H9 (cell line): ENCODE measurements at regions not wholly inside any gene's neighbourhood (a gene's known extent, or its start where the extent isn't known, plus 50 kb on each side); places are given as distances from the start of the nearest gene placed in this dataset.

Experiments
- DNase-seq: peaks from one replicate; pipeline ENCODE4 v3.0.0-alpha.2; 2017
- H2AFZ ChIP-seq: one replicate; pipeline ENCODE4 v1.6.1; 2013; ENCODE audit warnings: mild to moderate bottlenecking, low read length, control low read depth, moderate library complexity
- H2AK5ac ChIP-seq: 2 replicates; pipeline ENCODE4 v1.6.1; 2013; ENCODE audit warnings: low read length, control low read depth, mixed read lengths; ENCODE audit not compliant: insufficient read length
- H2BK120ac ChIP-seq: one replicate; pipeline ENCODE4 v1.6.1; 2013; ENCODE audit warnings: low read depth, mild to moderate bottlenecking, low read length, control low read depth, inconsistent platforms; ENCODE audit not compliant: poor library complexity, severe bottlenecking
- H2BK12ac ChIP-seq: 2 replicates; pipeline ENCODE4 v1.6.1; 2013; ENCODE audit warnings: low read length, control low read depth, mixed read lengths, low read depth; ENCODE audit not compliant: insufficient read length
- H2BK15ac ChIP-seq: 2 replicates; pipeline ENCODE4 v1.6.1; 2013; ENCODE audit warnings: low read depth, low read length, control low read depth
- H2BK20ac ChIP-seq: one replicate; pipeline ENCODE4 v1.6.1; 2013; ENCODE audit warnings: low read depth, mild to moderate bottlenecking, low read length, control low read depth, inconsistent platforms; ENCODE audit not compliant: poor library complexity, severe bottlenecking
- H2BK5ac ChIP-seq: 2 replicates; pipeline ENCODE4 v1.6.1; 2013; ENCODE audit warnings: low read length, control low read depth, mixed read lengths; ENCODE audit not compliant: insufficient read length
- H3K14ac ChIP-seq: 2 replicates; pipeline ENCODE4 v1.6.1; 2013; ENCODE audit warnings: low read length, control low read depth; ENCODE audit not compliant: insufficient read depth
- H3K18ac ChIP-seq: 2 replicates; pipeline ENCODE4 v1.6.1; 2013; ENCODE audit warnings: low read depth, mild to moderate bottlenecking, mixed read lengths, low read length, control low read depth; ENCODE audit not compliant: insufficient read length
- H3K23ac ChIP-seq: 2 replicates; pipeline ENCODE4 v1.6.1; 2013; ENCODE audit warnings: low read length, control low read depth, mixed read lengths, low read depth; ENCODE audit not compliant: insufficient read length
- H3K23me2 ChIP-seq: 2 replicates; pipeline ENCODE4 v1.6.1; 2013; ENCODE audit warnings: low read depth, mild to moderate bottlenecking, mixed read lengths, low read length, control low read depth; ENCODE audit not compliant: insufficient read length, poor library complexity, severe bottlenecking
- H3K27ac ChIP-seq: 2 replicates; pipeline ENCODE4 v1.5.1; 2013; ENCODE audit warnings: low read length, control low read depth, mixed read lengths, low read depth; ENCODE audit not compliant: insufficient read length
- H3K27me3 ChIP-seq: 2 replicates; pipeline ENCODE4 v1.6.1; 2013; ENCODE audit warnings: low read length, control low read depth, inconsistent platforms; ENCODE audit not compliant: insufficient read depth
- H3K4ac ChIP-seq: 2 replicates; pipeline ENCODE4 v1.6.1; 2013; ENCODE audit warnings: low read depth, mild to moderate bottlenecking, control low read depth, inconsistent platforms, low read length, moderate library complexity
- H3K4me1 ChIP-seq: 2 replicates; pipeline ENCODE4 v1.6.1; 2013; ENCODE audit warnings: low read length, control low read depth, inconsistent platforms; ENCODE audit not compliant: insufficient read depth
- H3K4me2 ChIP-seq: 2 replicates; pipeline ENCODE4 v1.6.1; 2013; ENCODE audit warnings: low read length, control low read depth, mixed read lengths; ENCODE audit not compliant: insufficient read length, insufficient read depth
- H3K56ac ChIP-seq: 2 replicates; pipeline ENCODE4 v1.6.1; 2013; ENCODE audit warnings: low read depth, mild to moderate bottlenecking, mixed read lengths, low read length, control low read depth; ENCODE audit not compliant: insufficient read length
- H3K79me1 ChIP-seq: 2 replicates; pipeline ENCODE4 v1.6.1; 2013; ENCODE audit warnings: low read depth, mild to moderate bottlenecking, moderate library complexity, low read length, control low read depth, inconsistent platforms; ENCODE audit not compliant: insufficient read depth, poor library complexity, severe bottlenecking
- H3K79me2 ChIP-seq: 2 replicates; pipeline ENCODE4 v1.6.1; 2013; ENCODE audit warnings: low read length, control low read depth, inconsistent platforms; ENCODE audit not compliant: insufficient read depth
- H3K9ac ChIP-seq: 2 replicates; pipeline ENCODE4 v1.6.1; 2013; ENCODE audit warnings: low read length, control low read depth, mixed read lengths; ENCODE audit not compliant: insufficient read length; ENCODE audit errors: extremely low read depth
- H3K9me3 ChIP-seq: one replicate; pipeline ENCODE4 v1.6.1; 2013; ENCODE audit warnings: low read depth, low read length, inconsistent platforms; ENCODE audit not compliant: control insufficient read depth
- H3T11ph ChIP-seq: one replicate; pipeline ENCODE4 v1.6.1; 2013; ENCODE audit warnings: mild to moderate bottlenecking, low read length, control low read depth, inconsistent platforms
- H4K20me1 ChIP-seq: one replicate; pipeline ENCODE4 v1.6.1; 2013; ENCODE audit not compliant: control insufficient read depth, insufficient read length, insufficient read depth
- H4K5ac ChIP-seq: 2 replicates; pipeline ENCODE4 v1.6.1; 2013; ENCODE audit warnings: low read depth, mild to moderate bottlenecking, mixed read lengths, low read length, control low read depth; ENCODE audit not compliant: insufficient read length
- H4K8ac ChIP-seq: replicated peaks from 2 replicates; pipeline ENCODE4 v1.6.1; 2013; ENCODE audit warnings: low read length, control low read depth, mixed read lengths, low read depth; ENCODE audit not compliant: insufficient read length
- H4K91ac ChIP-seq: 2 replicates; pipeline ENCODE4 v1.6.1; 2013; ENCODE audit warnings: low read depth, mild to moderate bottlenecking, moderate library complexity, mixed read lengths, low read length, control low read depth; ENCODE audit not compliant: insufficient read length
- H3K27ac Mint-ChIP-seq, 3 experiments: 2 replicates in 2 of 3; 3 replicates in 1 of 3; pipeline ENCODE4 v1.8.0; 2020 to 2021; ENCODE audit warnings: mixed read lengths in 3 of 3, mild to moderate bottlenecking in 1 of 3, moderate library complexity in 1 of 3
- H3K27me3 Mint-ChIP-seq: 2 replicates; pipeline ENCODE4 v1.8.0; 2021; ENCODE audit warnings: low read depth, mild to moderate bottlenecking, moderate library complexity, mixed read lengths
- H3K36me3 Mint-ChIP-seq, 3 experiments: 2 replicates in 2 of 3; 3 replicates in 1 of 3; pipeline ENCODE4 v1.8.0; 2020 to 2021; ENCODE audit warnings: low read depth in 3 of 3, mixed read lengths in 3 of 3; ENCODE audit not compliant: insufficient read depth in 1 of 3
- H3K4me1 Mint-ChIP-seq, 2 experiments: 2 replicates each; pipeline ENCODE4 v1.8.0; 2020; ENCODE audit warnings: mixed read lengths in 2 of 2
- H3K4me3 Mint-ChIP-seq, 2 experiments: 2 replicates in 1 of 2; 3 replicates in 1 of 2; pipeline ENCODE4 v1.8.0; 2020 to 2021; ENCODE audit warnings: mild to moderate bottlenecking in 2 of 2, mixed read lengths in 2 of 2, moderate library complexity in 1 of 2
- H3K9me3 Mint-ChIP-seq, 2 experiments: 2 replicates in 1 of 2; 3 replicates in 1 of 2; pipeline ENCODE4 v1.8.0; 2020; ENCODE audit warnings: mild to moderate bottlenecking in 2 of 2, mixed read lengths in 2 of 2, moderate library complexity in 1 of 2
- CTCF ChIP-seq: fragments of 200-600 bp; sonication (generic); conservative IDR thresholded peaks from 3 replicates; pipeline ENCODE4 v1.8.0; 2021; ENCODE audit warnings: antibody characterized with exemption, mild to moderate bottlenecking
- WGBS: extraction: QIAGEN DNeasy Blood & Tissue Kit; methylation state at CpG from one replicate; pipeline ENCODE4 v1.1.7; 2013; ENCODE audit warnings: missing lambda C conversion rate, low lambda C conversion rate, mixed read lengths; ENCODE audit not compliant: insufficient read length; ENCODE audit errors: extremely low coverage; 5-methylcytosine and 5-hydroxymethylcytosine counted together

- H4K8ac ChIP-seq, result no peak overlapping the region
- no peak overlapping the region for H3K4ac ChIP-seq
- no peak overlapping the region for H3K56ac ChIP-seq
- H2BK12ac ChIP-seq, result no peak overlapping the region
- no peak overlapping the region for H2BK5ac ChIP-seq
- no peak overlapping the region for H3K23ac ChIP-seq
- H4K20me1 ChIP-seq, result no peaks in the 10 kb centered on the region
- no peak overlapping the region for H2BK20ac ChIP-seq
- Mint-ChIP-seq H3K27ac (no peak overlapping the region), H3K9me3 (no peaks in the 10 kb centered on the region), H3K36me3 (peaks cover 0 to 5% (median 0%) of the 10 kb centered on the region in 3 experiments; a peak in 2 of 7 replicates), H3K4me1 (peaks cover 34 to 38% of the 10 kb centered on the region in 2 experiments), H3K27me3 (no peaks in the 10 kb centered on the region), H3K4me3 (no peak overlapping the region)
- H3K14ac ChIP-seq, result no peak overlapping the region
- no peaks in the 10 kb centered on the region for H3K23me2 ChIP-seq
- no peak overlapping the region for H3K9ac ChIP-seq
- H3K27me3 ChIP-seq, result no peaks in the 10 kb centered on the region
- no peak overlapping the region for H3K4me2 ChIP-seq
- no peak for TF ChIP-seq CTCF
- H4K91ac ChIP-seq, result no peak overlapping the region
- no peak overlapping the region for H3K27ac ChIP-seq
- no peak for DNase-seq
- H3K18ac ChIP-seq, result no peak overlapping the region
- H3K9me3 ChIP-seq, result no peaks in the 10 kb centered on the region
- no peaks in the 10 kb centered on the region for H3K79me1 ChIP-seq
- peak overlapping the region; percentile 67 for H3T11ph ChIP-seq
- H2BK120ac ChIP-seq, result no peak overlapping the region
- WGBS, result no CpG with 5 or more reads among the region's 6 CpGs
- no peaks in the 10 kb centered on the region for H3K79me2 ChIP-seq
- H2AFZ ChIP-seq, result no peak overlapping the region
- H4K5ac ChIP-seq, result no peak overlapping the region
- H3K4me1 ChIP-seq, result peaks cover 5% of the 10 kb centered on the region; the same call in 1 of the 2 replicates
- no peak overlapping the region for H2BK15ac ChIP-seq
- no peak overlapping the region for H2AK5ac ChIP-seq
Observed at GRCh38 chr1:81228926-81229325, 571.8 kb upstream of the ADGRL2 start.
